ENCODE measurements at regions not wholly inside any gene's neighbourhood (a gene's known extent, or its start where the extent isn't known, plus 50 kb on each side); places are given as distances from the start of the nearest gene placed in this dataset.

DNA sequence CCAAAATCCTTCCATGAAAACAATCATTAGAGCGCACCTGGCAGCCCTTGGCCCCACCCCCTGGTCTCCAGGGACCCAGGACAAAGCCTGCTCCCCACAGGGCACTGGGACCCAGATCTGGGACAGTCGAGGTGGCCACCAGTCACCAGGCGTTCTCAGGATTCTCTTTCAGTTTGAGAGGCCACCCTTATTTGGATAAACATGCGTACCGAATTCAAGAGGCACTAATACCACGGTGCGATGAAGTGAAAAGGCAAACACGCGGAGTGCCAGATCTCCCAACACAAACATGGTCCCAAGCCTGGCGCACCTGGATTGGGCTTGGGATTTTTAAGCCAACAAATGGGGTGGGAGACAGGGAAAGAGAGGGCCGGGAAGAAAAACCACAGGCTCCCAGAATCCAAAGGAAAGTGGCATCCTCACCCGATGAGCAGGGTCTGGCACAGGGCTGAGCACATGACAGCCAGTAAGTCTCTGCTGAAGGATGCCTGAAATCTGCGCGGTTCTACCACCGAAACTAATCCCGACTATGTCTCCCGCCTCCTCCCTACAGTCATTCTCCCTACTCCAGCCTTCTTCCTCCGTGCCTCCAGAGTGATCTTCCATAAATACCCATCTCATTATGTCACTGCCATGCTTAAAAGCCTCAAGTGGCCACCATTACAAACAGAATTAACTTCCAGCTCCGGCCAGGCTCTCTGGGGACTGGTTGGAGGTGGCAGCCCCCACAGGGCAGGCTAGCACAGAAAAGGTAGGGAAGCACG lies 60.9 kb upstream of the KLHL29 start:
- H3K4me1 ChIP-seq = no peaks in the 10 kb centered on the region
- no peak overlapping the region for H3K4me3 ChIP-seq
- ATAC-seq (no peak; a peak in 2 of 6 replicates), FAIRE-seq (no peak), DNase-seq (ENCODE audit: low read depth in 1 of 2, low spot score in 1 of 2) (no peak)
- CTCF ChIA-PET = interaction anchor here (1.2 to 1.6 kb wide), 2 partner anchors 9 to 11 kb away, joined by 3 to 4 read pairs; no protein-coding TSS in a partner anchor
- WGBS (ENCODE audit: missing lambda C conversion rate) = 28% methylated on average over 20 of the region's 20 CpGs
- no peak overlapping the region for H3K4me2 ChIP-seq
- POLR2A ChIA-PET = no interaction called here
- no peaks in the 10 kb centered on the region for H3K9me3 ChIP-seq
- H3K27ac ChIP-seq = no peak overlapping the region
- no peak for TF ChIP-seq ZSCAN20 (CRISPR knock-in tag; IDR thresholded peaks at IDR 0.05)
- TF ChIP-seq NR3C1 (IDR thresholded peaks at IDR 0.05) = no peak
- TF ChIP-seq, protein P1, sequence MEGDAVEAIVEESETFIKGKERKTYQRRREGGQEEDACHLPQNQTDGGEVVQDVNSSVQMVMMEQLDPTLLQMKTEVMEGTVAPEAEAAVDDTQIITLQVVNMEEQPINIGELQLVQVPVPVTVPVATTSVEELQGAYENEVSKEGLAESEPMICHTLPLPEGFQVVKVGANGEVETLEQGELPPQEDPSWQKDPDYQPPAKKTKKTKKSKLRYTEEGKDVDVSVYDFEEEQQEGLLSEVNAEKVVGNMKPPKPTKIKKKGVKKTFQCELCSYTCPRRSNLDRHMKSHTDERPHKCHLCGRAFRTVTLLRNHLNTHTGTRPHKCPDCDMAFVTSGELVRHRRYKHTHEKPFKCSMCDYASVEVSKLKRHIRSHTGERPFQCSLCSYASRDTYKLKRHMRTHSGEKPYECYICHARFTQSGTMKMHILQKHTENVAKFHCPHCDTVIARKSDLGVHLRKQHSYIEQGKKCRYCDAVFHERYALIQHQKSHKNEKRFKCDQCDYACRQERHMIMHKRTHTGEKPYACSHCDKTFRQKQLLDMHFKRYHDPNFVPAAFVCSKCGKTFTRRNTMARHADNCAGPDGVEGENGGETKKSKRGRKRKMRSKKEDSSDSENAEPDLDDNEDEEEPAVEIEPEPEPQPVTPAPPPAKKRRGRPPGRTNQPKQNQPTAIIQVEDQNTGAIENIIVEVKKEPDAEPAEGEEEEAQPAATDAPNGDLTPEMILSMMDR (IDR thresholded peaks at IDR 0.05) = no peak
- TF ChIP-seq, protein P2, sequence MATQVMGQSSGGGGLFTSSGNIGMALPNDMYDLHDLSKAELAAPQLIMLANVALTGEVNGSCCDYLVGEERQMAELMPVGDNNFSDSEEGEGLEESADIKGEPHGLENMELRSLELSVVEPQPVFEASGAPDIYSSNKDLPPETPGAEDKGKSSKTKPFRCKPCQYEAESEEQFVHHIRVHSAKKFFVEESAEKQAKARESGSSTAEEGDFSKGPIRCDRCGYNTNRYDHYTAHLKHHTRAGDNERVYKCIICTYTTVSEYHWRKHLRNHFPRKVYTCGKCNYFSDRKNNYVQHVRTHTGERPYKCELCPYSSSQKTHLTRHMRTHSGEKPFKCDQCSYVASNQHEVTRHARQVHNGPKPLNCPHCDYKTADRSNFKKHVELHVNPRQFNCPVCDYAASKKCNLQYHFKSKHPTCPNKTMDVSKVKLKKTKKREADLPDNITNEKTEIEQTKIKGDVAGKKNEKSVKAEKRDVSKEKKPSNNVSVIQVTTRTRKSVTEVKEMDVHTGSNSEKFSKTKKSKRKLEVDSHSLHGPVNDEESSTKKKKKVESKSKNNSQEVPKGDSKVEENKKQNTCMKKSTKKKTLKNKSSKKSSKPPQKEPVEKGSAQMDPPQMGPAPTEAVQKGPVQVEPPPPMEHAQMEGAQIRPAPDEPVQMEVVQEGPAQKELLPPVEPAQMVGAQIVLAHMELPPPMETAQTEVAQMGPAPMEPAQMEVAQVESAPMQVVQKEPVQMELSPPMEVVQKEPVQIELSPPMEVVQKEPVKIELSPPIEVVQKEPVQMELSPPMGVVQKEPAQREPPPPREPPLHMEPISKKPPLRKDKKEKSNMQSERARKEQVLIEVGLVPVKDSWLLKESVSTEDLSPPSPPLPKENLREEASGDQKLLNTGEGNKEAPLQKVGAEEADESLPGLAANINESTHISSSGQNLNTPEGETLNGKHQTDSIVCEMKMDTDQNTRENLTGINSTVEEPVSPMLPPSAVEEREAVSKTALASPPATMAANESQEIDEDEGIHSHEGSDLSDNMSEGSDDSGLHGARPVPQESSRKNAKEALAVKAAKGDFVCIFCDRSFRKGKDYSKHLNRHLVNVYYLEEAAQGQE (IDR thresholded peaks at IDR 0.05) = no peak

DNA sequence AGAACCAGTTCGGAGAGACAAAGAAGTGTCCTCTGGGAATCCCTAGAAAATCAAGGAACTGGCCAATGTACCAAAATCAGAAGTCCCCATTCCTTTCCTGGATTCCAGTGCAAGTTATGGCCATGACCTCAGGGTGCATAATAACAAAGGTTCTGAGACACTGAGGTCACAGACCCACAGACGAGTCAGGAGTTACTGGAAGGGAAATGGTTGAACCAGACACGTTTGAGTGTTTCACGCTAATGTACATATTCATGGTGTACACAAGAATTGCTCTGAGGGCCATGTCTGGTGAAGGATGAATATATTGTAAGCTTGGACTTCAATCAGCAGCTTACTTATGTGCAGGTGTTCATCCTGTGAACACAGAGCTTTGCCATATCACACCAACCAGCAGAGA lies 58.6 kb upstream of the KLHL29 start:
- no peak for DNase-seq (ENCODE audit: low read depth in 1 of 2, low spot score in 1 of 2)
- CTCF ChIA-PET = interaction anchor here (0.9 kb wide), 1 partner anchor 109 kb away, joined by 4 read pairs; no protein-coding TSS in a partner anchor
- WGBS (ENCODE audit: missing lambda C conversion rate) = 14% methylated on average over 4 of the region's 4 CpGs
- ATAC-seq = no peak
- Histone ChIP-seq H3K4me2 (no peak overlapping the region), H3K9me3 (no peaks in the 10 kb centered on the region), H3K4me3 (no peak overlapping the region), H3K4me1 (no peaks in the 10 kb centered on the region), H3K27ac (no peak overlapping the region)
- POLR2A ChIA-PET = no interaction called here
- no peak for FAIRE-seq
- TF ChIP-seq GATA3 (IDR thresholded peaks at IDR 0.05; ENCODE audit: borderline replicate concordance) (no peak), ZNF302 (CRISPR knock-in tag; IDR thresholded peaks at IDR 0.05) (no peak), EP300 (IDR thresholded peaks at IDR 0.05) (no peak), NFE2L2 (conservative IDR thresholded peaks at IDR 0.05; ENCODE audit: low read length) (no peak), MYC (IDR thresholded peaks at IDR 0.05; ENCODE audit: borderline replicate concordance, low read length) (no peak), MAZ (IDR thresholded peaks at IDR 0.05; ENCODE audit: borderline replicate concordance, low read depth, low read length) (no peak), KDM1A (IDR thresholded peaks at IDR 0.05; ENCODE audit: low read depth) (no peak), CEBPB (IDR thresholded peaks at IDR 0.05) (no peak), NR3C1 (IDR thresholded peaks at IDR 0.05) (no peak), JUN (IDR thresholded peaks at IDR 0.05) (no peak), MAFK (IDR thresholded peaks at IDR 0.05; ENCODE audit: partially characterized antibody) (no peak), SMC3 (IDR thresholded peaks at IDR 0.05) (no peak), EHF (CRISPR knock-in tag; IDR thresholded peaks at IDR 0.05) (no peak), EHMT2 (IDR thresholded peaks at IDR 0.05; ENCODE audit: low read depth) (no peak), ESRRA (IDR thresholded peaks at IDR 0.05; ENCODE audit: borderline replicate concordance, low read length) (no peak), ZSCAN20 (CRISPR knock-in tag; IDR thresholded peaks at IDR 0.05) (no peak)
- TF ChIP-seq, protein P3, sequence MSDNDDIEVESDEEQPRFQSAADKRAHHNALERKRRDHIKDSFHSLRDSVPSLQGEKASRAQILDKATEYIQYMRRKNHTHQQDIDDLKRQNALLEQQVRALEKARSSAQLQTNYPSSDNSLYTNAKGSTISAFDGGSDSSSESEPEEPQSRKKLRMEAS (IDR thresholded peaks at IDR 0.05) = no peak
- TF ChIP-seq, protein P4, sequence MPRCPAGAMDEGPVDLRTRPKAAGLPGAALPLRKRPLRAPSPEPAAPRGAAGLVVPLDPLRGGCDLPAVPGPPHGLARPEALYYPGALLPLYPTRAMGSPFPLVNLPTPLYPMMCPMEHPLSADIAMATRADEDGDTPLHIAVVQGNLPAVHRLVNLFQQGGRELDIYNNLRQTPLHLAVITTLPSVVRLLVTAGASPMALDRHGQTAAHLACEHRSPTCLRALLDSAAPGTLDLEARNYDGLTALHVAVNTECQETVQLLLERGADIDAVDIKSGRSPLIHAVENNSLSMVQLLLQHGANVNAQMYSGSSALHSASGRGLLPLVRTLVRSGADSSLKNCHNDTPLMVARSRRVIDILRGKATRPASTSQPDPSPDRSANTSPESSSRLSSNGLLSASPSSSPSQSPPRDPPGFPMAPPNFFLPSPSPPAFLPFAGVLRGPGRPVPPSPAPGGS (IDR thresholded peaks at IDR 0.05) = no peak
- TF ChIP-seq, protein P5, sequence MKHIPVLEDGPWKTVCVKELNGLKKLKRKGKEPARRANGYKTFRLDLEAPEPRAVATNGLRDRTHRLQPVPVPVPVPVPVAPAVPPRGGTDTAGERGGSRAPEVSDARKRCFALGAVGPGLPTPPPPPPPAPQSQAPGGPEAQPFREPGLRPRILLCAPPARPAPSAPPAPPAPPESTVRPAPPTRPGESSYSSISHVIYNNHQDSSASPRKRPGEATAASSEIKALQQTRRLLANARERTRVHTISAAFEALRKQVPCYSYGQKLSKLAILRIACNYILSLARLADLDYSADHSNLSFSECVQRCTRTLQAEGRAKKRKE (CRISPR knock-in tag; IDR thresholded peaks at IDR 0.05; ENCODE audit: low read depth) = no peak
- TF ChIP-seq, protein P6, sequence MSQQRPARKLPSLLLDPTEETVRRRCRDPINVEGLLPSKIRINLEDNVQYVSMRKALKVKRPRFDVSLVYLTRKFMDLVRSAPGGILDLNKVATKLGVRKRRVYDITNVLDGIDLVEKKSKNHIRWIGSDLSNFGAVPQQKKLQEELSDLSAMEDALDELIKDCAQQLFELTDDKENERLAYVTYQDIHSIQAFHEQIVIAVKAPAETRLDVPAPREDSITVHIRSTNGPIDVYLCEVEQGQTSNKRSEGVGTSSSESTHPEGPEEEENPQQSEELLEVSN (IDR thresholded peaks at IDR 0.05; ENCODE audit: borderline replicate concordance, low read depth) = no peak
